HG03571 (cell line): ENCODE measurements at regions not wholly inside any gene's neighbourhood (a gene's known extent, or its start where the extent isn't known, plus 50 kb on each side); places are given as distances from the start of the nearest gene placed in this dataset.
"Not testable (repeated sequence)": the region's sequence is repeated elsewhere in the genome, so short reads cannot be mapped to it uniquely, and the experiment has no call there.

Source experiments
- ATAC-seq: cut with Tn5 transposase; IDR thresholded peaks from one replicate; pipeline ENCODE4 v1.9.1; 2021; ENCODE audit not compliant: unreplicated experiment

GRCh38 chr4:34419871-34420270 lies 1824.4 kb downstream of the ARAP2 start:
- ATAC-seq, result no peak

GRCh38 chr4:34422472-34423175 lies 1821.7 kb downstream of the ARAP2 start:
- no peak for ATAC-seq

- no peak for ATAC-seq
Measured at GRCh38 chr4:34432706-34433105, 1811.6 kb downstream of the ARAP2 start.

GRCh38 chr4:34434377-34434776 lies 1809.9 kb downstream of the ARAP2 start:
- ATAC-seq, result not testable (repeated sequence)

- no peak for ATAC-seq
Measured at GRCh38 chr4:34464196-34464595, 1780.1 kb downstream of the ARAP2 start.

- no peak for ATAC-seq
Measured at GRCh38 chr4:34466411-34466810, 1777.9 kb downstream of the ARAP2 start.

- ATAC-seq, result no peak
Measured at GRCh38 chr4:34469516-34469915, 1774.8 kb downstream of the ARAP2 start.

- no peak for ATAC-seq
Measured at GRCh38 chr4:34485252-34485651, 1759.1 kb downstream of the ARAP2 start.

- ATAC-seq, result no peak
Measured at GRCh38 chr4:34486461-34487363, 1757.6 kb downstream of the ARAP2 start.

GRCh38 chr4:34492414-34492813 lies 1751.9 kb downstream of the ARAP2 start:
- ATAC-seq, result no peak

- no peak for ATAC-seq
Measured at GRCh38 chr4:34502086-34502485, 1742.2 kb downstream of the ARAP2 start.

GRCh38 chr4:34504731-34505130 lies 1739.6 kb downstream of the ARAP2 start:
- not testable (repeated sequence) for ATAC-seq

- ATAC-seq, result not testable (repeated sequence)
Measured at GRCh38 chr4:34506511-34507092, 1737.7 kb downstream of the ARAP2 start.

- no peak for ATAC-seq
Measured at GRCh38 chr4:34512616-34513015, 1731.7 kb downstream of the ARAP2 start.

GRCh38 chr4:34516524-34516923 lies 1727.8 kb downstream of the ARAP2 start:
- no peak for ATAC-seq

- ATAC-seq, result no peak
Measured at GRCh38 chr4:34534916-34535315, 1709.4 kb downstream of the ARAP2 start.

- ATAC-seq, result no peak
Measured at GRCh38 chr4:34566091-34566490, 1678.2 kb downstream of the ARAP2 start.

GRCh38 chr4:34572026-34572425 lies 1672.3 kb downstream of the ARAP2 start:
- ATAC-seq, result no peak

- ATAC-seq, result no peak
Measured at GRCh38 chr4:34615315-34615714, 1629.0 kb downstream of the ARAP2 start.

- no peak for ATAC-seq
Measured at GRCh38 chr4:34619531-34620162, 1624.7 kb downstream of the ARAP2 start.

- no peak for ATAC-seq
Measured at GRCh38 chr4:34628471-34628870, 1615.8 kb downstream of the ARAP2 start.
